CD4-positive, alpha-beta memory T cell (primary cell): ENCODE measurements at regions not wholly inside any gene's neighbourhood (a gene's known extent, or its start where the extent isn't known, plus 50 kb on each side); places are given as distances from the start of the nearest gene placed in this dataset.

Source experiments
- CTCF ChIA-PET: fragments of 350-600 bp; sonication (Branson Sonifier 250); formaldehyde crosslinking; loops from one replicate; lab custom pipeline; 2021; ENCODE audit warnings: inconsistent platforms; ENCODE audit not compliant: partially characterized antibody; lab: Charles Lee
- POLR2A ChIA-PET: fragments of 350-600 bp; sonication (Branson Sonifier 250); formaldehyde crosslinking; loops from one replicate; lab custom pipeline; 2021; ENCODE audit not compliant: partially characterized antibody; lab: Charles Lee
- DNase-seq, 5 donors: peaks; one replicate each; pipeline versions ENCODE4 v3.0.0 to v3.0.0-alpha.2; 2020 to 2022; ENCODE audit warnings: mixed read lengths in 1 of 5
- H3K27ac ChIP-seq: one replicate; pipeline ENCODE4 v1.7.0; 2013; ENCODE audit warnings: low read depth, low read length
- H3K27me3 ChIP-seq: 2 replicates; pipeline ENCODE4 v1.7.0; 2013; ENCODE audit warnings: mild to moderate bottlenecking, low read length, moderate library complexity; ENCODE audit not compliant: insufficient read depth
- H3K36me3 ChIP-seq: 2 replicates; pipeline ENCODE4 v1.7.0; 2013; ENCODE audit warnings: mild to moderate bottlenecking, low read length, moderate library complexity; ENCODE audit not compliant: insufficient read depth
- H3K4me1 ChIP-seq: 2 replicates; pipeline ENCODE4 v1.7.0; 2013; ENCODE audit warnings: mild to moderate bottlenecking, low read length, moderate library complexity; ENCODE audit not compliant: insufficient read depth
- H3K4me3 ChIP-seq, 2 donors: one replicate each; pipeline ENCODE4 v1.7.0; 2013; ENCODE audit warnings: low read length in 2 of 2, mild to moderate bottlenecking in 1 of 2
- H3K9me3 ChIP-seq, 2 donors: one replicate each; pipeline ENCODE4 v1.7.0; 2013; ENCODE audit warnings: low read length in 2 of 2, control low read depth in 1 of 2; ENCODE audit not compliant: control insufficient read depth in 1 of 2
- H3K27ac Mint-ChIP-seq, 7 donors: one replicate each; pipeline ENCODE4 v1.8.0; 2020 to 2021; ENCODE audit warnings: mixed read lengths in 7 of 7, mild to moderate bottlenecking in 6 of 7, inconsistent platforms in 3 of 7, moderate library complexity in 3 of 7
- H3K27me3 Mint-ChIP-seq, 2 donors: one replicate each; pipeline ENCODE4 v1.8.0; 2020 to 2021; ENCODE audit warnings: mixed read lengths in 2 of 2
- H3K36me3 Mint-ChIP-seq, 2 donors: one replicate each; pipeline ENCODE4 v1.8.0; 2020 to 2021; ENCODE audit warnings: mixed read lengths in 2 of 2, inconsistent platforms in 1 of 2, mild to moderate bottlenecking in 1 of 2
- H3K4me1 Mint-ChIP-seq, 4 donors: one replicate each; pipeline ENCODE4 v1.8.0; 2020 to 2021; ENCODE audit warnings: mixed read lengths in 4 of 4, mild to moderate bottlenecking in 1 of 4
- H3K4me3 Mint-ChIP-seq, 8 donors: one replicate each; pipeline ENCODE4 v1.8.0; 2020 to 2021; ENCODE audit warnings: mixed read lengths in 8 of 8, mild to moderate bottlenecking in 7 of 8, moderate library complexity in 6 of 8, inconsistent platforms in 3 of 8
- H3K9me3 Mint-ChIP-seq, 8 donors: one replicate each; pipeline ENCODE4 v1.8.0; 2020 to 2021; ENCODE audit warnings: mixed read lengths in 8 of 8, mild to moderate bottlenecking in 5 of 8, inconsistent platforms in 3 of 8, moderate library complexity in 1 of 8
- intact Hi-C: fragments of 100-400 bp; cut with micrococcal nuclease; formaldehyde crosslinking; loops from one replicate; pipeline ENCODE4 v1.15.1; 2023

DNA sequence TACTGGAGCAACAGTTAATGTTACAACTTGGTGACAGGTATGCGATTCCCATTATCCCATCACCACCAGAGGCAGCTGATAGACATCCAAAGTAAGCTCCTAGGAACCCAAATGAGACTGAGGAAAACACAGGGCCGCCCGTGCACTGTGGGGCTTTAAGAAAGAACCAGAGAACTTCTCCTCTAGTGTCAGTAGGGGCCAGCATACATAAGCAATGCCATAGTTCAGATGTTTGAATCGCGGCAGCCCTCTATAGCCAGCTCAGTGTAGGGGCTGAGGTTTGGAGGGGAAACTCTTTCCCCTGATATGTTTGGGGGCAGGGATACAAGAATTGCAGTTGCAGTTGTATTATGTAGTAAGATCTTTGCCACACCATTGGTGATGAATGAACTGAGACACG, 593.3 kb upstream of the NCAM2 start:
- H3K4me3 ChIP-seq, result no peak overlapping the region
- no peaks in the 10 kb centered on the region for H3K36me3 Mint-ChIP-seq
- H3K4me1 Mint-ChIP-seq, result no peaks in the 10 kb centered on the region
- ChIA-PET CTCF (no interaction called here), POLR2A (no interaction called here)
- no peaks in the 10 kb centered on the region for H3K36me3 ChIP-seq
- H3K27ac ChIP-seq, result no peak overlapping the region
- no peaks in the 10 kb centered on the region for H3K27me3 ChIP-seq
- intact Hi-C loops, result no loop called here
- H3K4me1 ChIP-seq, result no peaks in the 10 kb centered on the region
- no peak overlapping the region for H3K4me3 Mint-ChIP-seq
- no peaks in the 10 kb centered on the region for H3K27me3 Mint-ChIP-seq
- H3K27ac Mint-ChIP-seq, result no peak overlapping the region
- DNase-seq, result no peak
- H3K9me3 Mint-ChIP-seq, result peaks cover 0 to 27% (median 7%) of the 10 kb centered on the region in 8 donors
- no peaks in the 10 kb centered on the region for H3K9me3 ChIP-seq

DNA sequence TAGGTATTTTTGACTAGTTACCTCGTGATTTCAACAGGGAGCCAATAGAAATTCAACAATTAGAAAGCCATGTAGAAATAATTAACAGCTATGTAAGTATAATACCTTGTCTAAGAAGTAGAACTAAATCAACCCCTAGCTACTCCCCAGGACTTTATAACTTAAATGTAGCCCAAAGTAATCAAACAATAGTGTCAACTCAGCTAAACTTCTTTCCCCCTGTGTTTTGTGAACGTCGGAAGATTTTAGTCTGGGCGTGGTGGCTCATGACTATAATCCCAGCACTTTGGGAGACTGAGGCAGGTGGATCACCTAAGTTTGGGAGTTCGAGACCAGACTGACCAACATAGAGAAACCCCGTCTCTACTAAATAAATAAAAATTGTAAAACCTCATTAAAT, 579.9 kb upstream of the NCAM2 start:
- H3K4me1 ChIP-seq, result no peaks in the 10 kb centered on the region
- Mint-ChIP-seq H3K27me3 (no peaks in the 10 kb centered on the region), H3K36me3 (no peaks in the 10 kb centered on the region), H3K4me1 (no peaks in the 10 kb centered on the region), H3K27ac (no peak overlapping the region), H3K9me3 (peaks cover 3 to 35% (median 18%) of the 10 kb centered on the region in 8 donors), H3K4me3 (no peak overlapping the region)
- no peaks in the 10 kb centered on the region for H3K9me3 ChIP-seq
- ChIA-PET POLR2A (no interaction called here), CTCF (no interaction called here)
- no peak overlapping the region for H3K27ac ChIP-seq
- no peaks in the 10 kb centered on the region for H3K27me3 ChIP-seq
- no peak for DNase-seq
- intact Hi-C loops, result no loop called here
- no peaks in the 10 kb centered on the region for H3K36me3 ChIP-seq
- no peak overlapping the region for H3K4me3 ChIP-seq

- no peak overlapping the region for H3K4me3 Mint-ChIP-seq
- CTCF ChIA-PET, result no interaction called here
- Histone ChIP-seq H3K9me3 (no peaks in the 10 kb centered on the region), H3K4me1 (no peaks in the 10 kb centered on the region), H3K4me3 (no peak overlapping the region), H3K36me3 (no peaks in the 10 kb centered on the region), H3K27ac (no peak overlapping the region), H3K27me3 (no peaks in the 10 kb centered on the region)
- intact Hi-C loops, result loop anchor here (2.0 kb wide), 1 partner anchor 19 kb away; no protein-coding TSS in a partner anchor
- H3K27ac Mint-ChIP-seq, result no peak overlapping the region
- H3K27me3 Mint-ChIP-seq, result no peaks in the 10 kb centered on the region
- H3K36me3 Mint-ChIP-seq, result no peaks in the 10 kb centered on the region
- DNase-seq, result no peak
- H3K4me1 Mint-ChIP-seq, result no peaks in the 10 kb centered on the region
- peaks cover 3 to 30% (median 15%) of the 10 kb centered on the region in 8 donors for H3K9me3 Mint-ChIP-seq
- POLR2A ChIA-PET, result no interaction called here
These were observed 578.4 kb upstream of the NCAM2 start for GRCh38 chr21:20419772-20420171.

GRCh38 chr21:20424943-20425342, 573.3 kb upstream of the NCAM2 start:
- Histone ChIP-seq H3K4me1 (no peaks in the 10 kb centered on the region), H3K36me3 (no peaks in the 10 kb centered on the region), H3K27ac (no peak overlapping the region), H3K4me3 (no peak overlapping the region), H3K27me3 (no peaks in the 10 kb centered on the region), H3K9me3 (no peaks in the 10 kb centered on the region)
- Mint-ChIP-seq H3K4me1 (no peaks in the 10 kb centered on the region), H3K9me3 (peaks cover 3 to 30% (median 12%) of the 10 kb centered on the region in 8 donors), H3K4me3 (no peak overlapping the region), H3K27ac (no peak overlapping the region), H3K27me3 (no peaks in the 10 kb centered on the region), H3K36me3 (no peaks in the 10 kb centered on the region)
- DNase-seq, result no peak
- intact Hi-C loops, result no loop called here
- ChIA-PET POLR2A (no interaction called here), CTCF (no interaction called here)

DNA sequence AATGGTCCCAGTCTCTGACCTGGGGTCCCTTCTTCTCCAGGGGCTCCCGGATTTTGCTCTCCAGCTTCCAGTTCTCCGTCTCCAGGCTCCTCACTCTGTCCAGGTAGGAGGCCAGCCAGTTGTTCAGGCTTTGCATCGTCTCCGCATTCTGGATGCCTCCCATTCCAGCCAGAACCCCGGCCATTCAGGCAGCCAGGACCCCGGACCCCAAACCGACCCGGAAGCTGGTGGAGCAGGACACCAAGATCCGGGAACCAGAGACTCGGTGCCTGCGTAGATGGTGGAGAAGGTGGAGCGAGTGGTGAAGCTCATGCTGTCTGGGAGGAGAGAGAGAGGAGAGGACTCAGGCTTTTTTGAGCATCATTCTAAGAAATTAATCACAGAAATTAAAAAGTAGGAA, 572.4 kb upstream of the NCAM2 start:
- Mint-ChIP-seq H3K4me1 (no peaks in the 10 kb centered on the region), H3K4me3 (no peak overlapping the region), H3K36me3 (no peaks in the 10 kb centered on the region), H3K27ac (no peak overlapping the region), H3K27me3 (no peaks in the 10 kb centered on the region), H3K9me3 (peaks cover 3 to 24% (median 12%) of the 10 kb centered on the region in 8 donors)
- no peak for DNase-seq
- no peak overlapping the region for H3K4me3 ChIP-seq
- H3K27me3 ChIP-seq, result no peaks in the 10 kb centered on the region
- intact Hi-C loops, result no loop called here
- no peak overlapping the region for H3K27ac ChIP-seq
- CTCF ChIA-PET, result no interaction called here
- H3K4me1 ChIP-seq, result no peaks in the 10 kb centered on the region
- POLR2A ChIA-PET, result no interaction called here
- H3K9me3 ChIP-seq, result no peaks in the 10 kb centered on the region
- H3K36me3 ChIP-seq, result no peaks in the 10 kb centered on the region

DNA sequence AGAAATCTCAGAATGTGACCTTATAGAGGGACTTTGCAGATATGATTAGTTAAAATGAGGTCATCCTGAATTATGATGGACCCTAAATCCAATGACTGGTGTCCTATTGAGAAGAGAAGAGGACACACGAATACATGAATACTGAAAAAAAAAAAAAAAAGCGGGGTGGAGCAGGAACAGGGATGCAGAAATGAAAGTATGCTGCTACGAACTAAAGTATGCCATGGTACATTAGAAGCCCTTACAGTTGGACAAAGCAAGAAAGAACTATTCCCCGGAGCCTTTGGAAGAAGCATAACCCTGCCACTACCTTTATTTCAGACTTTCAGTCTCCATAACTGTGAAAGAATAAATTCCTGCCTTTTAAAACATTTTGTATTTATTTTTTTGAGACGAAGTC, 557.9 kb upstream of the NCAM2 start:
- Histone ChIP-seq H3K4me3 (no peak overlapping the region), H3K36me3 (no peaks in the 10 kb centered on the region), H3K9me3 (no peaks in the 10 kb centered on the region), H3K27me3 (no peaks in the 10 kb centered on the region), H3K4me1 (no peaks in the 10 kb centered on the region), H3K27ac (no peak overlapping the region)
- no peak for DNase-seq
- CTCF ChIA-PET, result no interaction called here
- Mint-ChIP-seq H3K36me3 (no peaks in the 10 kb centered on the region), H3K27ac (no peak overlapping the region), H3K27me3 (no peaks in the 10 kb centered on the region), H3K9me3 (peaks cover 0 to 32% (median 13%) of the 10 kb centered on the region in 8 donors), H3K4me3 (no peak overlapping the region), H3K4me1 (no peaks in the 10 kb centered on the region)
- intact Hi-C loops, result no loop called here
- POLR2A ChIA-PET, result no interaction called here

GRCh38 chr21:20443558-20444155, 554.6 kb upstream of the NCAM2 start:
- no peak overlapping the region for H3K27ac Mint-ChIP-seq

GRCh38 chr21:20445971-20446370, 552.2 kb upstream of the NCAM2 start:
- Histone ChIP-seq H3K27me3 (no peaks in the 10 kb centered on the region), H3K4me3 (no peak overlapping the region), H3K36me3 (no peaks in the 10 kb centered on the region), H3K4me1 (no peaks in the 10 kb centered on the region), H3K9me3 (no peaks in the 10 kb centered on the region), H3K27ac (no peak overlapping the region)
- ChIA-PET POLR2A (no interaction called here), CTCF (no interaction called here)
- Mint-ChIP-seq H3K4me3 (no peak overlapping the region), H3K27ac (no peak overlapping the region), H3K36me3 (no peaks in the 10 kb centered on the region), H3K9me3 (peaks cover 0 to 26% (median 8%) of the 10 kb centered on the region in 8 donors), H3K4me1 (no peaks in the 10 kb centered on the region), H3K27me3 (no peaks in the 10 kb centered on the region)
- DNase-seq, result no peak
- intact Hi-C loops, result no loop called here

More at GRCh38 chr21:20443558-20444155, 554.6 kb upstream of the NCAM2 start:
- Mint-ChIP-seq H3K27me3 (no peaks in the 10 kb centered on the region), H3K4me1 (no peaks in the 10 kb centered on the region), H3K36me3 (no peaks in the 10 kb centered on the region), H3K4me3 (no peak overlapping the region), H3K9me3 (peaks cover 0 to 29% (median 8%) of the 10 kb centered on the region in 8 donors)
- H3K9me3 ChIP-seq, result no peaks in the 10 kb centered on the region
- H3K36me3 ChIP-seq, result no peaks in the 10 kb centered on the region
- H3K4me3 ChIP-seq, result no peak overlapping the region
- H3K27ac ChIP-seq, result no peak overlapping the region
- ChIA-PET POLR2A (no interaction called here), CTCF (no interaction called here)
- no peak for DNase-seq
- H3K4me1 ChIP-seq, result no peaks in the 10 kb centered on the region
- intact Hi-C loops, result no loop called here
- no peaks in the 10 kb centered on the region for H3K27me3 ChIP-seq
